Transverse colon (tissue), 4 donors: ENCODE measurements at regions not wholly inside any gene's neighbourhood (a gene's known extent, or its start where the extent isn't known, plus 50 kb on each side); places are given as distances from the start of the nearest gene placed in this dataset.

Source experiments
- DNase-seq: peaks from one replicate; pipeline ENCODE4 v3.0.0-alpha.2; 2019
- H3K27ac ChIP-seq, 4 donors: fragments of 200-600 bp; sonication (generic); 2 replicates each; pipeline ENCODE4 v1.5.1; 2016 to 2018; ENCODE audit warnings: inconsistent platforms in 4 of 4
- H3K27me3 ChIP-seq: fragments of 200-600 bp; sonication (generic); 2 replicates; pipeline ENCODE4 v1.5.1; 2017; ENCODE audit warnings: inconsistent platforms
- H3K36me3 ChIP-seq, 4 donors: fragments of 200-600 bp; sonication (generic); 2 replicates each; pipeline ENCODE4 v1.5.1; 2017 to 2019; ENCODE audit warnings: inconsistent platforms in 4 of 4
- H3K4me1 ChIP-seq, 4 donors: fragments of 200-600 bp; sonication (generic); 2 replicates each; pipeline ENCODE4 v1.5.1; 2017 to 2020; ENCODE audit warnings: inconsistent platforms in 4 of 4
- H3K4me3 ChIP-seq, 4 donors: fragments of 200-600 bp; sonication (generic); 1 replicate in 1 of 4; 2 replicates in 3 of 4; pipeline versions ENCODE4 v1.5.1 to v1.6.1; 2017 to 2019; ENCODE audit warnings: inconsistent platforms in 4 of 4
- H3K9me3 ChIP-seq, 2 donors: fragments of 200-600 bp; sonication (generic); 2 replicates each; pipeline ENCODE4 v1.5.1; 2017 to 2019; ENCODE audit warnings: inconsistent platforms in 2 of 2
- EP300 ChIP-seq: sonication (generic); formaldehyde crosslinking; IDR thresholded peaks from one replicate; pipeline ENCODE4 v1.6.1; 2017; ENCODE audit warnings: antibody characterized with exemption, low read depth
- POLR2A ChIP-seq: fragments of 450-650 bp; IDR thresholded peaks from one replicate; pipeline ENCODE4 v1.6.1; 2016; ENCODE audit warnings: antibody characterized with exemption, mild to moderate bottlenecking, moderate library complexity
- POLR2AphosphoS5 ChIP-seq, 3 donors: sonication (generic); formaldehyde crosslinking; IDR thresholded peaks; one replicate each; pipeline ENCODE4 v1.6.1; 2016; ENCODE audit warnings: antibody characterized with exemption in 3 of 3
- WGBS, 2 donors: methylation state at CpG; one replicate each; pipeline ENCODE4 v1.1.5; 2018; ENCODE audit warnings: low coverage in 1 of 2; 5-methylcytosine and 5-hydroxymethylcytosine counted together
- in situ Hi-C, 4 donors: fragments of 200-750 bp; cut with MboI; loops; one replicate each; pipeline versions ENCODE4 v1.15.0 to v1.15.1; 2017; ENCODE audit warnings: low sequenced_read_pairs in 3 of 4, low pct_ligation_motif_present in 1 of 4, low pct_unique_long_range_greater_than_20kb in 1 of 4
- intact Hi-C: fragments of 100-400 bp; cut with DNase I; formaldehyde crosslinking; loops from one replicate; pipeline ENCODE4 v1.15.1; 2023; ENCODE audit warnings: low total_unique reads
- TF ChIP-seq, protein P1 (sequence below), 5 experiments: fragments of 200-600 bp in 3 of 5; fragments of 450-650 bp in 2 of 5; sonication (generic) in 3 of 5; IDR thresholded peaks; 1 replicate in 2 of 5; 2 replicates in 3 of 5; pipeline ENCODE4 v1.5.1; 2016 to 2017; ENCODE audit warnings: antibody characterized with exemption in 5 of 5, inconsistent platforms in 3 of 5, mild to moderate bottlenecking in 2 of 5, moderate library complexity in 1 of 5

DNA sequence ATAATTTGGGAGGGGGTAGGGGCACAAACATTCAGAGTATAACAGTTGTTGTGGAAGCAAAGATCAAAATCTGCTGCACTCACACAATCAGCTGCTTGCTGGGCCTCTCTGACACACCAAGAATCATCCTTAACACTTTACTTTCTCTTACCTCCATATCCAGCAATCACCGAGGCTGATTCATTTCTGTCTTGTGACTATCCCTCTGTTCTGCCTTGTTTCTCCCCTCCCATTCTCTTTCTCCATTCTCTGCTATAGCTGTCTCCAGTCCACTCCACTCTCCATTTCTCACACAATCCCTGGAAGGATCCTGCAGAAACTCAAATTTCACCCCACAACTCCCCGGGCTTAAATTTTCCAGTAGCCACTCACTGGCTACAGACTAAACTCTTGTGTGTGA, 91.8 kb upstream of the NGF start:
- intact Hi-C loops: no loop called here
- in situ Hi-C loops: no loop called here
- Histone ChIP-seq H3K4me3 (no peak overlapping the region), H3K27me3 (no peaks in the 10 kb centered on the region), H3K27ac (no peak overlapping the region), H3K36me3 (no peaks in the 10 kb centered on the region), H3K9me3 (no peaks in the 10 kb centered on the region), H3K4me1 (no peaks in the 10 kb centered on the region)
- WGBS, 2 donors: 90 to 100% methylated on average over 2 of the region's 2 CpGs
- no peak for DNase-seq
- TF ChIP-seq POLR2AphosphoS5 (IDR thresholded peaks at IDR 0.05) (no peak), EP300 (no peak), POLR2A (no peak)
- TF ChIP-seq, protein P1, sequence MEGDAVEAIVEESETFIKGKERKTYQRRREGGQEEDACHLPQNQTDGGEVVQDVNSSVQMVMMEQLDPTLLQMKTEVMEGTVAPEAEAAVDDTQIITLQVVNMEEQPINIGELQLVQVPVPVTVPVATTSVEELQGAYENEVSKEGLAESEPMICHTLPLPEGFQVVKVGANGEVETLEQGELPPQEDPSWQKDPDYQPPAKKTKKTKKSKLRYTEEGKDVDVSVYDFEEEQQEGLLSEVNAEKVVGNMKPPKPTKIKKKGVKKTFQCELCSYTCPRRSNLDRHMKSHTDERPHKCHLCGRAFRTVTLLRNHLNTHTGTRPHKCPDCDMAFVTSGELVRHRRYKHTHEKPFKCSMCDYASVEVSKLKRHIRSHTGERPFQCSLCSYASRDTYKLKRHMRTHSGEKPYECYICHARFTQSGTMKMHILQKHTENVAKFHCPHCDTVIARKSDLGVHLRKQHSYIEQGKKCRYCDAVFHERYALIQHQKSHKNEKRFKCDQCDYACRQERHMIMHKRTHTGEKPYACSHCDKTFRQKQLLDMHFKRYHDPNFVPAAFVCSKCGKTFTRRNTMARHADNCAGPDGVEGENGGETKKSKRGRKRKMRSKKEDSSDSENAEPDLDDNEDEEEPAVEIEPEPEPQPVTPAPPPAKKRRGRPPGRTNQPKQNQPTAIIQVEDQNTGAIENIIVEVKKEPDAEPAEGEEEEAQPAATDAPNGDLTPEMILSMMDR (IDR thresholded peaks at IDR 0.05): no peak

DNA sequence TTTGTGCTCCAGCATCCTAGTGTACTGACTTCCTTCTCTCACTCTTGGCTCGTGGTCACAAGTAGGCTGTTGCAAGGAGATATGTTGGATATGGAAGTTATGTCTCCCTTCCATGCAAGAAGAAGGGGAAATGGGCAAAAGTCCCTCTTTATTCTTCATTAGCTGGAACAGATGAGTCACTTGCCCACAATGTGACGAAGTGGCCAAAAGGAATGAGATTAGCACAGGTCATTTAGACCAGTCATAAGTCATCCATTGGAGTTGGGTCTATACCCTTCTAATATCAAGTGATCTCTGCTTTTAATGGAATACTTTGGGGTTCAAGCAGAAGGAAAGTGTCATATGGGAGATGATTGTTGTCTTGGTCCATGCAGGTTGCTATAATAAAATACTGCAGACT, 91.2 kb upstream of the NGF start:
- TF ChIP-seq EP300 (no peak), POLR2A (no peak), POLR2AphosphoS5 (IDR thresholded peaks at IDR 0.05) (no peak)
- TF ChIP-seq, protein P1 (IDR thresholded peaks at IDR 0.05): no peak
- 50 to 74% methylated on average over 2 of the region's 2 CpGs for WGBS, 2 donors
- Histone ChIP-seq H3K36me3 (no peaks in the 10 kb centered on the region), H3K27ac (no peak overlapping the region), H3K9me3 (no peaks in the 10 kb centered on the region), H3K4me3 (no peak overlapping the region), H3K4me1 (no peaks in the 10 kb centered on the region), H3K27me3 (no peaks in the 10 kb centered on the region)
- in situ Hi-C loops (no loop called here), intact Hi-C loops (no loop called here)
- DNase-seq: no peak

DNA sequence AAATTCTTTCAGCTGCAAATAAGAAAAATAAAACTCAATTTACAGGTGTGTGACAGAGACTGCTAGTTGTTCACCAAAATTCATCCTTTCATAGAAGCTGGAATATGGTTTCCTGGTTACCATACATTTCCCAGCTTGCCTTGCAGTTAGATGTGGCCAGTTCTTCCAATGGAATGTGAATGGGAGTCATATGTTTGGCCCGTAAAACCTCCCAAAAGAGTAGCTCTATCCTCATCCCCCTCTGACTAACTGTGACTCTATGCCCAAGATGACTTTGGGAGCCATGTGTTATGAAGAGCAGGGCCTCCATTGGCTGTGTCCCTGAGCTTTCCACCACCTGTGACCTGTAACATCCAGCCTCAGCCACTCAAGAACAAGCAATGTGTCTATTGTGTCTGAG, 90.6 kb upstream of the NGF start:
- Histone ChIP-seq H3K4me1 (no peaks in the 10 kb centered on the region), H3K27me3 (no peaks in the 10 kb centered on the region), H3K4me3 (no peak overlapping the region), H3K36me3 (no peaks in the 10 kb centered on the region), H3K9me3 (no peaks in the 10 kb centered on the region), H3K27ac (no peak overlapping the region)
- intact Hi-C loops (no loop called here), in situ Hi-C loops (no loop called here)
- TF ChIP-seq POLR2AphosphoS5 (IDR thresholded peaks at IDR 0.05): no peak
- no peak for TF ChIP-seq EP300
- TF ChIP-seq POLR2A: no peak
- TF ChIP-seq, protein P1 (IDR thresholded peaks at IDR 0.05): no peak
- WGBS, 2 donors: 88% methylated on average over 1 of the region's 1 CpG; no CpG with 5 or more reads in 1 of the 2 donors
- no peak for DNase-seq

DNA sequence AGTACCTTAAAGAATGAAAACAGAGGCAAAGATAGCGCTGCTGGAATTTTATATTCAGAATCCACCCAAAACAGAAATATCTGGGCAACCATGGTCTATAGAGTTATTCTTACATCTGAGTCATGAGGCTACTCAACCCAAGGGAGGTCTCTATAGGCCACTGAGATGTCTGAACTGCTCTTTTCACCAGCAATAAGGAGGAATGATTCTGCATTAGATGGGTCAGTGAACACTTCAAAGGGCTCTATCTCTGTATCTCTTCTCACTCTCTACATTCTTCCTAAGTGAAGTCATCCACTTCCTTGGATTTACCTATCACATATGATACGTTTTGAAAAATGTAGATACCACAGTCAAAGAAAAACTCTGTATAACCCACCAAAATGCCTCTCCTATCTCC, 90.2 kb upstream of the NGF start:
- H3K9me3 ChIP-seq: no peaks in the 10 kb centered on the region
- H3K4me3 ChIP-seq: no peak overlapping the region
- H3K27me3 ChIP-seq: no peaks in the 10 kb centered on the region
- 79 to 84% methylated on average over 2 of the region's 2 CpGs for WGBS, 2 donors
- no peaks in the 10 kb centered on the region for H3K36me3 ChIP-seq
- no peak for TF ChIP-seq POLR2AphosphoS5 (IDR thresholded peaks at IDR 0.05)
- TF ChIP-seq EP300: no peak
- TF ChIP-seq, protein P1 (IDR thresholded peaks at IDR 0.05): no peak
- no peak for TF ChIP-seq POLR2A
- in situ Hi-C loops (no loop called here), intact Hi-C loops (no loop called here)
- no peaks in the 10 kb centered on the region for H3K4me1 ChIP-seq
- H3K27ac ChIP-seq: no peak overlapping the region
- DNase-seq: no peak
